ENCODE measurements at regions not wholly inside any gene's neighbourhood (a gene's known extent, or its start where the extent isn't known, plus 50 kb on each side); places are given as distances from the start of the nearest gene placed in this dataset.

DNA sequence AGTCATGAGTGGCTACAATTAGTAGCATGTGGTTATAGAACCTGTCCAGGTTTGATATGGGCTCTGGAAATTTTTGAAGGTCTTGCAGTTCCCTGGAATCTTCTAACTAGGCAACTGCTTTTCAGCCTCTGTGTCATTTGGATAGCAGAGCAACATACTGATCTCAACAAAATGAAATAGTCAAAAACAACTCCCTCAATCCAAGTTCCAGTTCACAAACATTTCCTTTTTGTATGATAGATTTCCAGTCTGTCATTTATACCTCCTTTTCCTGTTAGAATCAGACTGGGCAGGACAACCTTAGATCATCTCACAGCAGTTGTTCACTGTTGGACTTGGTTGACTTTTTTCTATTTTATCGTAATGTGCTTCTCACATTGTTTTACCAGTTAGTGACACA lies 442.1 kb upstream of the PDE3A start:
- DNase-seq (ENCODE audit: low spot score): no peak
- Mint-ChIP-seq H3K4me3 (ENCODE audit: low read depth) (no peak overlapping the region), H3K4me1 (ENCODE audit: low read depth) (no peaks in the 10 kb centered on the region), H3K36me3 (ENCODE audit: low read depth) (no peaks in the 10 kb centered on the region), H3K27me3 (ENCODE audit: low read depth) (no peaks in the 10 kb centered on the region), H3K27ac (no peak overlapping the region), H3K9me3 (no peaks in the 10 kb centered on the region)
- intact Hi-C loops (cut with micrococcal nuclease): no loop called here

DNA sequence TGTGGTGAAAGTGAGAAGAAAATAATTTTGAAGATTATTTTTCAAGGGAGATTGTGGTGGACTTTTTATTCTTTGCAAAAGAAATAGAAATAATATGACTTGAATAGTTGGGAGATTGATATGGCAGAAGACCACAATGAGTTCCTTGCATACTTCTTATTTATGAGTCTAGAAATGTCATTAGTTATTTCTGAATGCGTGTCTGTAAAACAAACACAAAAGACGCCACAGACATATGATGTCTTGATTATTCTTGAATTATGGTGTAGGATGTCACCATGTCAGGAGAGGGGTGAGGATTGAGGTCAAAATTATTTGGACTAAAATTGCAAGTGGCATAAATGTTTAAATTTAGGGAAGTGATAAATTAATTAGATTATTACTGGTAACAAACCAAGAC lies 440.7 kb upstream of the PDE3A start:
- intact Hi-C loops (cut with micrococcal nuclease): no loop called here
- no peaks in the 10 kb centered on the region for H3K4me1 Mint-ChIP-seq (ENCODE audit: low read depth)
- H3K27ac Mint-ChIP-seq: no peak overlapping the region
- no peak for DNase-seq (ENCODE audit: low spot score)
- H3K9me3 Mint-ChIP-seq: no peaks in the 10 kb centered on the region
- H3K4me3 Mint-ChIP-seq (ENCODE audit: low read depth): no peak overlapping the region
- no peaks in the 10 kb centered on the region for H3K36me3 Mint-ChIP-seq (ENCODE audit: low read depth)
- no peaks in the 10 kb centered on the region for H3K27me3 Mint-ChIP-seq (ENCODE audit: low read depth)

DNA sequence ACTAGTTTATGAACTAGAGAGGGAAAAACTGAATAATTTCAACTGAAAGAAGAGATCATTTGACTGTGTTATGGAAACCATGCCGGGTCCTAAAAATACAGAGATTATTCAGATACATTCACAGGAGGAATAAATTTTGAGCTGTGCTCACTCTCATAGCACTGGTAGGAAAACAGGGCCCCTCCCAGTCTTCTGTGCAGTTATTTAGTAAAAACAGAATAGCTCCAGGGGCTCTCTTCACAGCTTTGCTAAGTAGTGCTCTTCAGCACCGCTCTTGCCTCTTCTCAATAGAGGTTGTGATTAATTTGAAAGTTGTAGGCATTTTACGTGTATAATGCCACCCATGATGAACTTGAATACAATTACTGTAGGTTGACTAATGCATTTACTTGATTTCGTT lies 435.9 kb upstream of the PDE3A start:
- H3K27ac Mint-ChIP-seq: no peak overlapping the region
- no peak for DNase-seq (ENCODE audit: low spot score)
- H3K4me1 Mint-ChIP-seq (ENCODE audit: low read depth): no peaks in the 10 kb centered on the region
- intact Hi-C loops (cut with micrococcal nuclease): no loop called here
- no peaks in the 10 kb centered on the region for H3K27me3 Mint-ChIP-seq (ENCODE audit: low read depth)
- no peak overlapping the region for H3K4me3 Mint-ChIP-seq (ENCODE audit: low read depth)
- H3K9me3 Mint-ChIP-seq: peaks cover 5% of the 10 kb centered on the region
- no peaks in the 10 kb centered on the region for H3K36me3 Mint-ChIP-seq (ENCODE audit: low read depth)

DNA sequence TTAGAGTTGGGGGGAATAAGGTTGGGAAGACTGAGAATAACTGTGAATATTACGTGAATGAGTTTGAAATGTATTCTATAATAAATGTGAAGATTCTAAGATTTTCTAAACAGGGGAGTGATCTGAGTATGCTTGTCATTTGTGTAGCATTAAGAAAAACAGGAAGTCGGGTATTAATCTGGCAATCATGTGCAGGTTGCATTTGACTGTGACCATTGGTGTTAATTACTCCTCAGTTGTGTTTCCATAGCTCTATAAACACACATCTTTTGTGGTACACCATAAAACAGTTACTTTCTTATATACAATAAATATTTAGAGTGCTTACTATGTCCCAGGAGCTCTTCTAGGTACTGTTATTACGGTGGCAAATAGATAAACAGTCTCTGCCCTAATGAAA lies 434.4 kb upstream of the PDE3A start:
- no peak for DNase-seq (ENCODE audit: low spot score)
- H3K4me3 Mint-ChIP-seq (ENCODE audit: low read depth): no peak overlapping the region
- no peaks in the 10 kb centered on the region for H3K4me1 Mint-ChIP-seq (ENCODE audit: low read depth)
- intact Hi-C loops (cut with micrococcal nuclease): no loop called here
- peaks cover 5% of the 10 kb centered on the region for H3K9me3 Mint-ChIP-seq
- H3K27ac Mint-ChIP-seq: no peak overlapping the region
- no peaks in the 10 kb centered on the region for H3K27me3 Mint-ChIP-seq (ENCODE audit: low read depth)
- H3K36me3 Mint-ChIP-seq (ENCODE audit: low read depth): no peaks in the 10 kb centered on the region

DNA sequence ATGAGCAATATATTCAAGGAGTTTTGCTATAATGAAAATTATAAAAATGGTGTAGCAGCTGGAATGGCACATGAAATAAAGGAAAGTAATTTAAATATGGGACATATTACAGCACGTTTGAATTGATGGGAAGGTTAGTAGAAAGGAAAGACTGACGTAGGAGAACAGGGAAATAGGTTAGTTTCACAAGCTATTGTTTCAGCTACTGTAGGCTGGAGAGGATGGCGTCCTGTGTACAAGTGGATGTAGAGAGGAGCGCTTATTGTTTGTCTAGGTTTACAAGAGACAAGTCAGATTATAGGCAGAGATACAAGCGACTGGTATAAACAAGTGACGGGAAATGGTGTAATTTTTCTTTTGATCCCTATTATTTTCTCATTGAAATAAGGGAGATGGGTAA lies 431.2 kb upstream of the PDE3A start:
- no peak for DNase-seq (ENCODE audit: low spot score)
- Mint-ChIP-seq H3K4me1 (ENCODE audit: low read depth) (no peaks in the 10 kb centered on the region), H3K4me3 (ENCODE audit: low read depth) (no peak overlapping the region), H3K27ac (no peak overlapping the region), H3K36me3 (ENCODE audit: low read depth) (no peaks in the 10 kb centered on the region), H3K27me3 (ENCODE audit: low read depth) (no peaks in the 10 kb centered on the region), H3K9me3 (peaks cover 5% of the 10 kb centered on the region)
- intact Hi-C loops (cut with micrococcal nuclease): no loop called here

DNA sequence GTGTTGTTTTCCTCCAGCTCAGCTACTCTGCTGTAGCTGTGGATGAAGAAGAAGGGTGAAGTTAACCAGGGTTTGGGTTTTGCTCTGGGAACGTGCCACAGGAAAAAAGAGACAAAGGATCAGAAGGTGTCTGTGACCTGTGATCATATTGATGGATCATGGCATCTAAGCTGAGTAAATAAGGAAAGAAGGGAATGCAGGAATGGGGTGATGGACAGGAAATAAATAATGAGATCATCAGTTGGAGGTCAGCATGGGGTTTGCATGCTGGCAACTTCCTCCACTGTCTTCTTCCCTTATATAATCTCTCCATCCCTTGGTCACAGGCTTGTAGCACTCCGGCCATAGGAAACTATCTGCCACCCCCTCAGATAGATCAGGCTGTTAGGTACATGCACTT lies 430.3 kb upstream of the PDE3A start:
- Mint-ChIP-seq H3K27me3 (ENCODE audit: low read depth) (no peaks in the 10 kb centered on the region), H3K27ac (no peak overlapping the region), H3K4me3 (ENCODE audit: low read depth) (no peak overlapping the region), H3K4me1 (ENCODE audit: low read depth) (no peaks in the 10 kb centered on the region), H3K36me3 (ENCODE audit: low read depth) (no peaks in the 10 kb centered on the region), H3K9me3 (peaks cover 5% of the 10 kb centered on the region)
- intact Hi-C loops (cut with micrococcal nuclease): no loop called here
- DNase-seq (ENCODE audit: low spot score): no peak

DNA sequence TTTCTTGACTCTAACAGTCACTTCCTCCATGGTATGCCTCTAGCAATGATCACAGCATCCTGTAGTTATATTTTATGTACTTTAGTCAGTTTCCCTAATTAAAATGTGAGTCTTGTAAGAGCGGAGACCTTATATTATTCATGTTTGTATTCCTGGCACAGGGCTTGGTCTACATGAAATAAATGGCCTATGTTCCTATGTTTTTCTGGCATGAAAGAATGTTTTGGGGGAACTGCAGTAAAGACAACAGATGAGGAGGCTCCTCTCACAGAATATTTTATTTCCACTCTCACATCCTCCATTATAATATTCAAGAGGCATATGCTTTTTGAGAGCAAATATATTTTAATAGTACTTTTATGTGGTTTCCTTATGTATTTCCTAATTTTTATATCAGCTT lies 429.8 kb upstream of the PDE3A start:
- DNase-seq (ENCODE audit: low spot score): no peak
- H3K27me3 Mint-ChIP-seq (ENCODE audit: low read depth): no peaks in the 10 kb centered on the region
- no peak overlapping the region for H3K27ac Mint-ChIP-seq
- intact Hi-C loops (cut with micrococcal nuclease): no loop called here
- peaks cover 5% of the 10 kb centered on the region for H3K9me3 Mint-ChIP-seq
- H3K4me3 Mint-ChIP-seq (ENCODE audit: low read depth): no peak overlapping the region
- H3K36me3 Mint-ChIP-seq (ENCODE audit: low read depth): no peaks in the 10 kb centered on the region
- H3K4me1 Mint-ChIP-seq (ENCODE audit: low read depth): no peaks in the 10 kb centered on the region

DNA sequence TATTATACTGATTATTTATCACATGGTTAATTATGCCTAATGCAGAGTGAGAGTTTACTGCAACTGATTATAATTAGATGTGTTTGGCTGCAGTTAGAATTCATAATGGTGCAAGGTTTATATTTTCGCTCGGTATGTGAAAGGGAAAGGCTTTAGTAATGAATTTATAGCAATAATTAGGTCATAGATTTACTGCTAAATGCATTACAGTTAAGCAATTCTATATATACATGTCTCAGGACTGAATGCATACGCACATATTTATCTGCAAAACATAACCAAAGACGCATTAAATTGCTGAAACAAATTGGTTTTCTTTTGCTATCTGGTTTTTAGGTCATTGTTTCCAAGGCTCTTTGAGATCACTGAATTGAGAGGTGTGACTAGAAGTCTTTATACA lies 428.1 kb upstream of the PDE3A start:
- intact Hi-C loops (cut with micrococcal nuclease): no loop called here
- Mint-ChIP-seq H3K36me3 (ENCODE audit: low read depth) (no peaks in the 10 kb centered on the region), H3K9me3 (no peaks in the 10 kb centered on the region), H3K27ac (no peak overlapping the region), H3K4me1 (ENCODE audit: low read depth) (no peaks in the 10 kb centered on the region), H3K4me3 (ENCODE audit: low read depth) (no peak overlapping the region), H3K27me3 (ENCODE audit: low read depth) (no peaks in the 10 kb centered on the region)
- DNase-seq (ENCODE audit: low spot score): no peak

DNA sequence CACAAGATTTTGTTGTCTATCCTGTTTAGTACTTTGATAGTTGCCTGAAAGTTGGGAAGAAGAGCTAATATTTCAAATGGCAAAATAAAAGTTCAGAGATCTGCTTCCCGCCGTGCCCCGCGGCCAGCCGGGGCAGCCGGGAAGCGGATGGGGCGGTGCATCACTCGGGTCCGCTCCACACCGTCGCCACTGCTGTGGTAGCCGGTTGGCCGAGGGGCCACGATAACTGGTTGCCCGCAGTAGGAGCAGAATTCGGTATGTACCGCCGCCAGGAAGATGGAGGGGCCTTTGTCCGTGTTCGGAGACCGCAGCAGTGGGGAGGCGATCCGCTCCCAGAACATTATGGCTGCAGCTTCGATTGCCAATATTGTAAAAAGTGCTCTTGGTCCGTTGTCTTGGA lies 427.2 kb upstream of the PDE3A start:
- intact Hi-C loops (cut with micrococcal nuclease): no loop called here
- Mint-ChIP-seq H3K27ac (no peak overlapping the region), H3K36me3 (ENCODE audit: low read depth) (no peaks in the 10 kb centered on the region), H3K4me3 (ENCODE audit: low read depth) (no peak overlapping the region), H3K9me3 (no peaks in the 10 kb centered on the region), H3K27me3 (ENCODE audit: low read depth) (no peaks in the 10 kb centered on the region), H3K4me1 (ENCODE audit: low read depth) (no peaks in the 10 kb centered on the region)
- DNase-seq (ENCODE audit: low spot score): no peak

DNA sequence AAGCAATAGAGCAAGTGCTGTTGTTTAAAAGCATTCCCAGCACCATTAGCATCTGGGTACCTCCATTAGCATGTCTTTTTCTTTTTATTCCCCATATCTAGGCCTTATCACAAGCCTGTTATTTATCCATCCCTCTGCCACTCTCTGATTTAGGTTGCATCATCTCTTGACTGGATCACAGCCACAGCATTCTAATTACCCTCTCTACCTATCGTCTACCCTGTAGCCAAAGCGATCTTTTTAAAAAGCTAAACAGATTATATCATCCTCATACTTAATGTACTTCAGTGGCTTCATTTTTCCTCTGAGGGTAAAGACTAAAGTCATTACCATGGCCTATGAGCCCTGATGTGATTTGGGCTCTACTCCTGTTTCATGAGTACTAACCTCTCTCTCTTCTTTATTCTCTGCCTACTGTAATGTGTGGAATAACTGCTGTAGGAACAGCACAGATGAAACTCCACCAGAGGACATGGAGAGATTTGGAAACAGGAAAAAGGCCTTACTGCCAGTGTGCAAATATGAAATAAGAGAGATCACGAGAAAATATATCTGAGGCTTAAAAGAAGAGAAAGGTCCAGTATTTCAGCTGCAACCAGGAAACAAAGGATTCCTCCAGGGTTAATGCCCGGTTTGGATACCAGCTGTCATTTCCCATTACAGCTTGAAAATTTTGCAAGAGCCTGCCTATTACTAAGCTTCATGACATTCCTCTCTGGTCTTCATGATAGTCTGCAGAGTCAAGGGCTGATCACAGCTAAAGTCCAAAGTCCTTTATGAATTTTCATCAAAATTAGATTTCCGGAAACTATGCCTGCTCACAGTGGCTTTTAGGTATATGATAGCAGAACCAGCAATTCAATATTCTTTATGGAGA lies 422.5 kb upstream of the PDE3A start:
- Mint-ChIP-seq H3K9me3 (peaks cover 7% of the 10 kb centered on the region), H3K27ac (no peak overlapping the region), H3K27me3 (ENCODE audit: low read depth) (no peaks in the 10 kb centered on the region), H3K36me3 (ENCODE audit: low read depth) (no peaks in the 10 kb centered on the region), H3K4me1 (ENCODE audit: low read depth) (no peaks in the 10 kb centered on the region), H3K4me3 (ENCODE audit: low read depth) (no peak overlapping the region)
- intact Hi-C loops (cut with micrococcal nuclease): no loop called here
- no peak for DNase-seq (ENCODE audit: low spot score)

DNA sequence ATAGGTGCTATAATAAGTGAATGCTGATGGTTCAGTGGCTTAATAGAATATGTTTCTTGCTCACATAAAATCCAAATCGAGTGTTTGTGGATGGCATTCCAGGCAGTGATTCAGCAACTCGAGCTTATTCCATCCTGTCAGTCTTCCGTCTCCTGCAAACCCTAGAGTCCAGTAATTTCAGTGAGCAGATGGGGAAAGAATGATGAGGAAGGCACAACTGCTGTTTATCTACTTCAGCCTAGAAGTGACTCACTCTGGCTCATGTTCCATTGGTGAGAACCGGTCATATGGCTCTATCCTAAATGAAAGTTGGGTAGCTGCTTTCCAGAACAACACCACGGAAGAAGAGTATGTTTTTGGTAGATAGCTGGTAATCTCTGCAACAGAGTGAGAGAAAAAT lies 421.8 kb upstream of the PDE3A start:
- Mint-ChIP-seq H3K4me3 (ENCODE audit: low read depth) (no peak overlapping the region), H3K36me3 (ENCODE audit: low read depth) (no peaks in the 10 kb centered on the region), H3K4me1 (ENCODE audit: low read depth) (no peaks in the 10 kb centered on the region), H3K9me3 (peaks cover 7% of the 10 kb centered on the region), H3K27me3 (ENCODE audit: low read depth) (no peaks in the 10 kb centered on the region), H3K27ac (no peak overlapping the region)
- intact Hi-C loops (cut with micrococcal nuclease): no loop called here
- no peak for DNase-seq (ENCODE audit: low spot score)

DNA sequence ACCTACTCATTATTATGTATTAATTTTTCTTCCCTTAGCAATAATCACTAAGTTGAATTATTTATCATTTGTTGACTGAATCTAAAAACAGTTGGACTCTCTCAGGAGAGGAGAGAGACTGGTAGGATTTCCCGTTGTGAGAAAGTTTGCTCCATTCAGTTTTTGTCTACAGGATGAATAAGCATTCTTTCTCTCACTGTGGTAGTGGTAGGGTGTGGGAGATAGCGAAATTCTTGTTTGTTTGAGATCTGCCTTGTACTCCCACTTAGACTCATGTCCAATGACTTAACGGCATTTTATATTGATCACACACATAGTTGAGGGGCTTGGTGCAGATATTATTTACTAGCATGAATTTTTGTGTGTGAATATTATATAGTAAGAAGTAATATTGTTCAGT lies 421.0 kb upstream of the PDE3A start:
- peaks cover 7% of the 10 kb centered on the region for H3K9me3 Mint-ChIP-seq
- H3K27me3 Mint-ChIP-seq (ENCODE audit: low read depth): no peaks in the 10 kb centered on the region
- no peaks in the 10 kb centered on the region for H3K36me3 Mint-ChIP-seq (ENCODE audit: low read depth)
- no peaks in the 10 kb centered on the region for H3K4me1 Mint-ChIP-seq (ENCODE audit: low read depth)
- H3K4me3 Mint-ChIP-seq (ENCODE audit: low read depth): no peak overlapping the region
- DNase-seq (ENCODE audit: low spot score): no peak
- intact Hi-C loops (cut with micrococcal nuclease): no loop called here
- no peak overlapping the region for H3K27ac Mint-ChIP-seq

DNA sequence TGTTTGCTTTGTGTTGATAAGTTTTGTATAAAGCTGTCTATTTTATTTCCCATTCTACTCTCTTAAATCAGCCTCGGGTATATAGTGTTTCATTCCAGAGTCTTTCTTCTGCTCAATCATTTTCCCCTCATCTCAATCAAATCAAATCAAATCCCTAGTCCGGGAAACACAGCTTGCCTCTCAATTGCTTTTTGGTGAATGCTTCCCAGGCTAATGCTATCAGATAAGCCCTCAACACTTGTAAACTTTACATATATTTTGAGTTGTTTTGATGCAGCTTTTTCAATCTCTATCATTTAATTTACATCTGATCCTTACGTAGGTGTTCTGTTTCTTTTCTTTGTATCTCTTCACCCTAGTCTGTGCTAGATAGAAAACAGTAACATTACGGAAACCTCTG lies 416.7 kb upstream of the PDE3A start:
- intact Hi-C loops (cut with micrococcal nuclease): no loop called here

DNA sequence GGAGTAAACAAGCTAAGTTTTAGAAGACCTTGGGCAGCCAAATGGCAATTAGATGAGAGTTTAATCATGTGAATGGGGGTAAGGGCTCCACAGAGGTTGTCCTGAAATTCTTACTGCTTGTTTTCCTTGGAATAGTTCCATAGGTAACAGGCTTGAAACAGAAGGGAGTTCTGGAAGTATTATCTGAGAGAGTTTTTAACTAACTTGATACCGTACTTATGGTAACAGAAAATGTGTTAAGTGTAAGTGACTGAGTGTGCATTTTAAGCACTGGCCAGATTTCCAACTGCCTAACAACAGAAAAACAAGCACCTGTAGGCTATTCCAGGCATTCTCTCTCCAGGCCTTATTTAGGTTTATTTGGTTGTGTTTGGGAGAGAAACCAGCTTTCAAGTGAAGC lies 414.6 kb upstream of the PDE3A start:
- no peaks in the 10 kb centered on the region for H3K36me3 Mint-ChIP-seq (ENCODE audit: low read depth)
- DNase-seq (ENCODE audit: low spot score): no peak
- intact Hi-C loops (cut with micrococcal nuclease): no loop called here
- no peak overlapping the region for H3K27ac Mint-ChIP-seq
- H3K4me3 Mint-ChIP-seq (ENCODE audit: low read depth): no peak overlapping the region
- no peaks in the 10 kb centered on the region for H3K27me3 Mint-ChIP-seq (ENCODE audit: low read depth)
- H3K9me3 Mint-ChIP-seq: peaks cover 4% of the 10 kb centered on the region
- H3K4me1 Mint-ChIP-seq (ENCODE audit: low read depth): no peaks in the 10 kb centered on the region

More for the DNA sequence above, 416.7 kb upstream of the PDE3A start:
- Mint-ChIP-seq H3K27ac (no peak overlapping the region), H3K4me1 (ENCODE audit: low read depth) (no peaks in the 10 kb centered on the region), H3K9me3 (peaks cover 7% of the 10 kb centered on the region), H3K36me3 (ENCODE audit: low read depth) (no peaks in the 10 kb centered on the region), H3K27me3 (ENCODE audit: low read depth) (no peaks in the 10 kb centered on the region), H3K4me3 (ENCODE audit: low read depth) (no peak overlapping the region)
- no peak for DNase-seq (ENCODE audit: low spot score)
